NOMO-1 treated with DMSO at 0.1 percent for 48 hours (cell line): ENCODE measurements at regions not wholly inside any gene's neighbourhood (a gene's known extent, or its start where the extent isn't known, plus 50 kb on each side); places are given as distances from the start of the nearest gene placed in this dataset.
"Not testable (repeated sequence)": the region's sequence is repeated elsewhere in the genome, so short reads cannot be mapped to it uniquely, and the experiment has no call there.

Source experiments
- DNase-seq: peaks from one replicate; lab custom pipeline; 2025; ENCODE audit not compliant: unreplicated experiment; lab: John Stamatoyannopoulos, UW

GRCh38 chr3:106431721-106432120, 562.9 kb upstream of the CBLB start:
- no peak for DNase-seq

- no peak for DNase-seq
Observed at GRCh38 chr3:106435899-106436453, 567.2 kb upstream of the CBLB start.

- no peak for DNase-seq
Observed at GRCh38 chr3:106438887-106439286, 570.1 kb upstream of the CBLB start.

- DNase-seq: no peak
Observed at GRCh38 chr3:106440672-106441071, 571.9 kb upstream of the CBLB start.

GRCh38 chr3:106446271-106446670, 577.5 kb upstream of the CBLB start:
- no peak for DNase-seq

- DNase-seq: no peak
Observed at GRCh38 chr3:106447723-106448301, 579.0 kb upstream of the CBLB start.

GRCh38 chr3:106448372-106448966, 579.7 kb upstream of the CBLB start:
- not testable (repeated sequence) for DNase-seq

GRCh38 chr3:106452096-106452495, 583.3 kb upstream of the CBLB start:
- no peak for DNase-seq

- no peak for DNase-seq
Observed at GRCh38 chr3:106454497-106454896, 585.7 kb upstream of the CBLB start.

GRCh38 chr3:106457281-106458180, 588.7 kb upstream of the CBLB start:
- peak; percentile 86 for DNase-seq

GRCh38 chr3:106458952-106459351, 590.1 kb upstream of the CBLB start:
- no peak for DNase-seq

- no peak for DNase-seq
Observed at GRCh38 chr3:106466881-106467280, 598.1 kb upstream of the CBLB start.

GRCh38 chr3:106473576-106474475, 605.0 kb upstream of the CBLB start:
- no peak for DNase-seq

- no peak for DNase-seq
Observed at GRCh38 chr3:106482451-106482850, 613.6 kb upstream of the CBLB start.

- DNase-seq: no peak
Observed at GRCh38 chr3:106485217-106485616, 616.4 kb upstream of the CBLB start.

- no peak for DNase-seq
Observed at GRCh38 chr3:106485802-106486201, 617.0 kb upstream of the CBLB start.

GRCh38 chr3:106486945-106487639, 618.3 kb upstream of the CBLB start:
- not testable (repeated sequence) for DNase-seq

GRCh38 chr3:106488331-106488730, 619.5 kb upstream of the CBLB start:
- DNase-seq: no peak

GRCh38 chr3:106491796-106492195, 623.0 kb upstream of the CBLB start:
- no peak for DNase-seq

GRCh38 chr3:106508331-106508893, 639.6 kb upstream of the CBLB start:
- no peak for DNase-seq
